Vagina (tissue), 2 donors: ENCODE measurements at regions not wholly inside any gene's neighbourhood (a gene's known extent, or its start where the extent isn't known, plus 50 kb on each side); places are given as distances from the start of the nearest gene placed in this dataset.

ENCODE experiments used
- DNase-seq, 2 donors: peaks; one replicate each; pipeline ENCODE4 v3.0.0-alpha.2; 2017; ENCODE audit errors: extremely low spot score in 2 of 2
- H3K27ac ChIP-seq: fragments of 200-600 bp; sonication (generic); one replicate; pipeline ENCODE4 v1.5.1; 2019
- H3K27me3 ChIP-seq: fragments of 200-600 bp; sonication (generic); one replicate; pipeline ENCODE4 v1.5.1; 2019
- H3K36me3 ChIP-seq, 2 donors: fragments of 200-600 bp; sonication (generic); one replicate each; pipeline ENCODE4 v1.5.1; 2017 to 2019
- H3K4me1 ChIP-seq: fragments of 200-600 bp; sonication (generic); one replicate; pipeline ENCODE4 v1.5.1; 2019
- H3K4me3 ChIP-seq, 2 donors: fragments of 200-600 bp; sonication (generic); 1 replicate in 1 of 2; 2 replicates in 1 of 2; pipeline ENCODE4 v1.5.1; 2016 to 2019
- H3K9me3 ChIP-seq: fragments of 200-600 bp; sonication (generic); one replicate; pipeline ENCODE4 v1.5.1; 2019
- POLR2A ChIP-seq, 2 donors: fragments of 450-650 bp; IDR thresholded peaks; one replicate each; pipeline ENCODE4 v1.6.1; 2017; ENCODE audit warnings: antibody characterized with exemption in 2 of 2, mild to moderate bottlenecking in 2 of 2, moderate library complexity in 2 of 2
- POLR2AphosphoS5 ChIP-seq, 2 donors: sonication (generic); formaldehyde crosslinking; IDR thresholded peaks; one replicate each; pipeline ENCODE4 v1.9.0; 2017; ENCODE audit warnings: antibody characterized with exemption in 2 of 2, mild to moderate bottlenecking in 2 of 2, low read depth in 1 of 2; ENCODE audit not compliant: insufficient read depth in 1 of 2
- intact Hi-C: fragments of 100-400 bp; cut with DNase I; formaldehyde crosslinking; loops from one replicate; pipeline ENCODE4 v1.15.1; 2023
- TF ChIP-seq, protein P1 (sequence below), 3 experiments: fragments of 450-650 bp in 2 of 3; fragments of 200-600 bp in 1 of 3; sonication (generic) in 1 of 3; IDR thresholded peaks; one replicate each; pipeline ENCODE4 v1.5.1; 2017 to 2019; ENCODE audit warnings: antibody characterized with exemption in 3 of 3, mild to moderate bottlenecking in 2 of 3, moderate library complexity in 2 of 3

DNA sequence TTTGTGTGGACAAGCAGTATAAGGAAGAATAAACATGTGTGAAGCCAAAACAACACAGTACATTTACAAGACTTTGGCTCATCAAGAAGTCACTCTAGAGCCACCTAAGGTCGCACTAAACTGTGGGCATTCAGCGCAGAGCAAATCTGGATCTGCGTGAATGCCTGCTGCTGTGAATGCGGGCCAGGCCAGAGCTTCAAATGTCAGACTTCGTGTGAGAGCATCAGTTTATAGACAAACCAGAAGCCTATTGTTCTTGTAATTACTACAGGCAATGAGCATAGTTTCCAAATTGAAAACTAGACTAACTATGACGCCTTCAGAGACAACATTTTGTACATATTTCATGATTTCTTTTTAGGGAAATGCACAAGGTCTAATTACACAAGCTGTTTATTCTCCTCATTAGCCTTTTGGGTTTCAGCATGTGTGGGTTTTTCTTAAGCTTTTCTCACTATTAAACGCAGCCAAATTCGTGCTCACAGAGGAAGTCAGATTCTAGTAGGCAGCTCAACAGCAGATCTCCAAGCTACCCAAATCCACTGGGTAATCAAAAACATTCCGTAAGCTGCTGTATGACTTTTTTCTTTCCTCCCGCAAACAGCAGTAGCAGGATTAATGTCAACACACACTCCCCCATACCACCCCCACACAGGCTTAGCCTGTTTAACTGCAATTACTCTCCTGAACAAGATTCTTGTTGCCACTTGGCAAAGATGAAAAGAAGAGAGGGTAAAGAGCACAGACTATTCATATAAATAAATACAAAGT lies 84.5 kb upstream of the SETMAR start:
- Histone ChIP-seq H3K4me1 (no peaks in the 10 kb centered on the region), H3K9me3 (peaks cover 5% of the 10 kb centered on the region), H3K36me3 (no peaks in the 10 kb centered on the region), H3K27ac (no peak overlapping the region), H3K4me3 (no peak overlapping the region), H3K27me3 (no peaks in the 10 kb centered on the region)
- intact Hi-C loops: no loop called here
- TF ChIP-seq, protein P1, sequence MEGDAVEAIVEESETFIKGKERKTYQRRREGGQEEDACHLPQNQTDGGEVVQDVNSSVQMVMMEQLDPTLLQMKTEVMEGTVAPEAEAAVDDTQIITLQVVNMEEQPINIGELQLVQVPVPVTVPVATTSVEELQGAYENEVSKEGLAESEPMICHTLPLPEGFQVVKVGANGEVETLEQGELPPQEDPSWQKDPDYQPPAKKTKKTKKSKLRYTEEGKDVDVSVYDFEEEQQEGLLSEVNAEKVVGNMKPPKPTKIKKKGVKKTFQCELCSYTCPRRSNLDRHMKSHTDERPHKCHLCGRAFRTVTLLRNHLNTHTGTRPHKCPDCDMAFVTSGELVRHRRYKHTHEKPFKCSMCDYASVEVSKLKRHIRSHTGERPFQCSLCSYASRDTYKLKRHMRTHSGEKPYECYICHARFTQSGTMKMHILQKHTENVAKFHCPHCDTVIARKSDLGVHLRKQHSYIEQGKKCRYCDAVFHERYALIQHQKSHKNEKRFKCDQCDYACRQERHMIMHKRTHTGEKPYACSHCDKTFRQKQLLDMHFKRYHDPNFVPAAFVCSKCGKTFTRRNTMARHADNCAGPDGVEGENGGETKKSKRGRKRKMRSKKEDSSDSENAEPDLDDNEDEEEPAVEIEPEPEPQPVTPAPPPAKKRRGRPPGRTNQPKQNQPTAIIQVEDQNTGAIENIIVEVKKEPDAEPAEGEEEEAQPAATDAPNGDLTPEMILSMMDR (IDR thresholded peaks at IDR 0.05): no peak
- DNase-seq: no peak

DNA sequence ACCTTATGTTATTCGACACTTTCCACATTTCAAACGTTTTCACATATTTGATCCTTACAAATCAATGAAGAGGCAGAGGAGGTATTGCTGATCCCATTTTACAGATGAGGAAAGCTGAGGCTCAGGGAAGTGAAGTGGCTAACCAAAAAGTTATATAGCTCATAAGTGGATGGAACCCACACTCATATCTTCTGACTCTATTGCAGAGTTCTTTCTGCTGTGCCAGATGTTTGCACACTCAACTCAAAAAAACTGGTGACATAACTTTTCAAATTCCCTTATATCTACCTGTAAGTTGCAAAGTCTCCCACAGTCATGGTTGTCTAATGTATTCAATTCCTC lies 84.0 kb upstream of the SETMAR start:
- TF ChIP-seq POLR2A (IDR thresholded peaks at IDR 0.05): no peak
- no peak for TF ChIP-seq POLR2AphosphoS5 (IDR thresholded peaks at IDR 0.05; ENCODE audit: insufficient read depth in 1 of 2, low read depth in 1 of 2)
- TF ChIP-seq, protein P1 (IDR thresholded peaks at IDR 0.05): no peak
- Histone ChIP-seq H3K27me3 (no peaks in the 10 kb centered on the region), H3K9me3 (no peaks in the 10 kb centered on the region), H3K4me1 (no peaks in the 10 kb centered on the region), H3K27ac (no peak overlapping the region), H3K36me3 (no peaks in the 10 kb centered on the region), H3K4me3 (no peak overlapping the region)
- intact Hi-C loops: no loop called here
- DNase-seq: no peak

DNA sequence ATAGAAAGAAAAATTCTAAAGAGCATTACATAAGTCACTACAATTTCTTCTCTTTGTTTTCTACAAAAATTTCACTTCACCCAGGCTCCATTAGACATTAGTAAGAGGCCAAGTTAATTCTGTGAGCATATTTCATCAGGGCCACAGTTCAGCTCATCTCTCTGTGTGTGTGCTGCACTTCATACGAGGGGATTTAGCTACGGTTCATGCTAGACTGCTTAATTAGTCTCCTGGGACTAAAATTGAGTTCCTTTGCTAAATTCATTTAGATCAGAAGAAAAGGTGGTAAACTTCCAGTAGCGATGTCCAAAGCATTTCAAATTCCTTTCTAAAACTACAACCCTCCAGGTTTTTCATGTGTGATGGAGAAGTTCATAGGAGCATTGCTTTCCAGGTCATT lies 83.1 kb upstream of the SETMAR start:
- TF ChIP-seq POLR2A (IDR thresholded peaks at IDR 0.05) (no peak), POLR2AphosphoS5 (IDR thresholded peaks at IDR 0.05; ENCODE audit: insufficient read depth in 1 of 2, low read depth in 1 of 2) (no peak)
- TF ChIP-seq, protein P1 (IDR thresholded peaks at IDR 0.05): no peak

DNA sequence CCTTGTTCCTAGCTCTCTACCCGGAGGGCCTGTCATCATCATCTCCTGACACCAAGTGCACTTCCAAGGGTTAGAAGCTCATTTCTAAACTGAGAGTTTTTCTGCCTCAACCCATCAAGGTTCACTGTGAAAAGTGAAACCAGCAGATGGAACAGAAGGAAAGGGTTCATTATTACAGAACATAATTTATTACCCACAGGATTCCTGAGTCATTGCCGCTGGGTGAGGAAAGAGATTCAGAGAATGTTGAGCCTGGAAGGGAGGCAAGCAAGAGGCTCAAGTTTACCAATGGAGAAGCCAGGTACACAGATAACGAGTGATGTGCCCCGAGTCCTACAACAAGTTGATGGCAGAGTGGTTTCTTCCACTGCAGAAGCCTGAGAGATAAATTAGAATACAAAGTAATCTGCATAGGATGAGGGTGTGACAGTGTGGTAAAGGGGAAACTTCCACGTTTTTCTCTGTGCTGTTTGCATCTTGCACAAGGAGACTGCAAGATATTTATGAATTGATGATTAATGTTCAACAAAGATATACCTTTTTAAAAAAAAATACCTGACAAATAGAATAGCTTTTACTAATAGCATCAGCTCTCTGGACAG lies 80.5 kb upstream of the SETMAR start:
- Histone ChIP-seq H3K27ac (no peak overlapping the region), H3K36me3 (no peaks in the 10 kb centered on the region), H3K4me1 (no peaks in the 10 kb centered on the region), H3K4me3 (no peak overlapping the region), H3K9me3 (no peaks in the 10 kb centered on the region), H3K27me3 (no peaks in the 10 kb centered on the region)
- DNase-seq: no peak
- TF ChIP-seq POLR2A (IDR thresholded peaks at IDR 0.05): no peak
- TF ChIP-seq, protein P1 (IDR thresholded peaks at IDR 0.05): no peak
- TF ChIP-seq POLR2AphosphoS5 (IDR thresholded peaks at IDR 0.05; ENCODE audit: insufficient read depth in 1 of 2, low read depth in 1 of 2): no peak
- intact Hi-C loops: no loop called here

More for the DNA sequence above, 83.1 kb upstream of the SETMAR start:
- no peaks in the 10 kb centered on the region for H3K4me1 ChIP-seq
- no peaks in the 10 kb centered on the region for H3K36me3 ChIP-seq
- intact Hi-C loops: no loop called here
- no peak overlapping the region for H3K27ac ChIP-seq
- DNase-seq: no peak
- H3K4me3 ChIP-seq: no peak overlapping the region
- no peaks in the 10 kb centered on the region for H3K9me3 ChIP-seq
- no peaks in the 10 kb centered on the region for H3K27me3 ChIP-seq

DNA sequence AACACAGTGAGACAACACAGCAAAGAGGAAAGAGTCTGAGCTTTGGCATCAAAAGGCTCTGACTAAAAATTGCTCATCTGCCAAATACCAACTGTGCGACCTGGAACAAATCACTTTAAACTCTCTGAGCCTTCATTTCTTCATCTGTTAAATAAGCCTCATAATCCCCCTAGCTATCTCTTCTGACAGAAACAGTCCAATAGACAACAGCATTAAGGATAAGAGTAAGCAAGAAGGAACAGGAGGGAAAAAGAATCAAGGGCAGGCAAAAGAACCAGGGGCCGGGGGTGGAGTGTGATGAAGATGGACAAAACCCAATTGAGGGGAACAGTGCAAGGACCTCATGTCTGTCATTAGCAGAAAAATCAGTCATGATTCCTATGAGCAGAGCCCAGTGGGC lies 79.4 kb upstream of the SETMAR start:
- no peaks in the 10 kb centered on the region for H3K27me3 ChIP-seq
- no peak for DNase-seq
- no peaks in the 10 kb centered on the region for H3K4me1 ChIP-seq
- H3K4me3 ChIP-seq: no peak overlapping the region
- intact Hi-C loops: no loop called here
- no peaks in the 10 kb centered on the region for H3K9me3 ChIP-seq
- H3K36me3 ChIP-seq: no peaks in the 10 kb centered on the region
- no peak overlapping the region for H3K27ac ChIP-seq
- no peak for TF ChIP-seq POLR2AphosphoS5 (IDR thresholded peaks at IDR 0.05; ENCODE audit: insufficient read depth in 1 of 2, low read depth in 1 of 2)
- TF ChIP-seq, protein P1 (IDR thresholded peaks at IDR 0.05): no peak
